Ovary (tissue), 7 donors: ENCODE measurements at regions not wholly inside any gene's neighbourhood (a gene's known extent, or its start where the extent isn't known, plus 50 kb on each side); places are given as distances from the start of the nearest gene placed in this dataset.

ENCODE experiments used
- DNase-seq, 5 donors: peaks; one replicate each; pipeline ENCODE4 v3.0.0-alpha.2; 2019 to 2020
- H3K27ac ChIP-seq, 2 donors: fragments of 200-600 bp; one replicate each; pipeline versions ENCODE4 v1.5.1 to v1.8.0; 2019 to 2022
- H3K27me3 ChIP-seq: fragments of 200-600 bp; one replicate; pipeline ENCODE4 v1.8.0; 2022
- H3K36me3 ChIP-seq: fragments of 200-600 bp; sonication (generic); one replicate; pipeline ENCODE4 v1.5.1; 2019
- H3K4me1 ChIP-seq: one replicate; pipeline ENCODE4 v1.8.1; 2013; ENCODE audit warnings: mild to moderate bottlenecking, moderate library complexity; ENCODE audit not compliant: insufficient read depth
- H3K4me3 ChIP-seq: fragments of 200-600 bp; sonication (generic); one replicate; pipeline ENCODE4 v1.5.1; 2017
- H3K9me3 ChIP-seq, 2 donors: fragments of 200-600 bp in 1 of 2; sonication (generic) in 1 of 2; one replicate each; pipeline versions ENCODE4 v1.5.1 to v1.8.1; 2013 to 2019; ENCODE audit warnings: mild to moderate bottlenecking in 1 of 2, moderate library complexity in 1 of 2
- CTCF ChIP-seq, 3 donors: fragments of 450-650 bp in 2 of 3; fragments of 200-600 bp in 1 of 3; IDR thresholded peaks; one replicate each; pipeline versions ENCODE4 v1.5.1 to v1.8.0; 2016 to 2022; ENCODE audit warnings: antibody characterized with exemption in 3 of 3, mild to moderate bottlenecking in 1 of 3
- EP300 ChIP-seq: sonication (generic); formaldehyde crosslinking; IDR thresholded peaks from one replicate; pipeline ENCODE4 v1.6.1; 2017; ENCODE audit warnings: antibody characterized with exemption
- POLR2A ChIP-seq: fragments of 450-650 bp; IDR thresholded peaks from one replicate; pipeline ENCODE4 v1.6.1; 2017; ENCODE audit warnings: antibody characterized with exemption, mild to moderate bottlenecking, moderate library complexity
- whole genome bisulfite sequencing, 3 donors: extraction: QIAGEN DNeasy Blood & Tissue Kit in 1 of 3; methylation state at CpG; one replicate each; pipeline versions ENCODE4 v1.1.5 to v1.1.7; 2013 to 2017; 5-methylcytosine and 5-hydroxymethylcytosine counted together
- intact Hi-C, 4 donors: fragments of 100-400 bp; cut with DNase I; formaldehyde crosslinking; loops; one replicate each; pipeline versions ENCODE4 v1.11.0 to v1.15.1; 2022 to 2023
- donor health status: DM: no; HTN: no; CAD: no; lungs with moderate emphysema.
- donor health status: DM: no; HTN: no; CAD: no.
- donor health status: Bipolar disorder and iron deficiency.
- donor health status: DM: no; HTN: no; CAD: no.
- donor health status: DM: yes; HTN: yes; CAD: no.

- no peak overlapping the region for H3K4me3 ChIP-seq
- WGBS, 3 donors = 78 to 86% (median 83%) methylated on average over 6 of the region's 6 CpGs
- H3K36me3 ChIP-seq = no peaks in the 10 kb centered on the region
- no peak overlapping the region for H3K27ac ChIP-seq
- H3K27me3 ChIP-seq = no peaks in the 10 kb centered on the region
- H3K9me3 ChIP-seq = no peaks in the 10 kb centered on the region
- DNase-seq = no peak
- intact Hi-C loops = no loop called here
- TF ChIP-seq CTCF (IDR thresholded peaks at IDR 0.05) (no peak), POLR2A (no peak), EP300 (no peak)
- H3K4me1 ChIP-seq = no peaks in the 10 kb centered on the region
Measured at GRCh38 chr10:121058082-121058481, 206.9 kb downstream of the WDR11 start.

- Histone ChIP-seq H3K36me3 (no peaks in the 10 kb centered on the region), H3K9me3 (no peaks in the 10 kb centered on the region), H3K4me3 (no peak overlapping the region), H3K27ac (no peak overlapping the region), H3K27me3 (no peaks in the 10 kb centered on the region), H3K4me1 (no peaks in the 10 kb centered on the region)
- intact Hi-C loops = no loop called here
- 51 to 65% (median 58%) methylated on average over 4 of the region's 4 CpGs for WGBS, 3 donors
- DNase-seq = no peak
- TF ChIP-seq EP300 (no peak), CTCF (IDR thresholded peaks at IDR 0.05) (no peak), POLR2A (no peak)
Measured at GRCh38 chr10:121059351-121059750, 208.2 kb downstream of the WDR11 start.

GRCh38 chr10:121062115-121062514 lies 211.0 kb downstream of the WDR11 start:
- H3K27me3 ChIP-seq = no peaks in the 10 kb centered on the region
- H3K4me3 ChIP-seq = no peak overlapping the region
- no peak for TF ChIP-seq POLR2A
- WGBS, 3 donors = 86 to 94% (median 86%) methylated on average over 3 of the region's 3 CpGs
- intact Hi-C loops = no loop called here
- no peak for DNase-seq
- H3K4me1 ChIP-seq = no peaks in the 10 kb centered on the region
- no peak overlapping the region for H3K27ac ChIP-seq
- H3K36me3 ChIP-seq = no peaks in the 10 kb centered on the region
- H3K9me3 ChIP-seq = no peaks in the 10 kb centered on the region

GRCh38 chr10:121063744-121064143 lies 212.6 kb downstream of the WDR11 start:
- H3K4me1 ChIP-seq = no peaks in the 10 kb centered on the region
- DNase-seq = no peak
- TF ChIP-seq POLR2A (no peak), CTCF (IDR thresholded peaks at IDR 0.05) (no peak), EP300 (no peak)
- H3K9me3 ChIP-seq = no peaks in the 10 kb centered on the region
- H3K36me3 ChIP-seq = no peaks in the 10 kb centered on the region
- no peak overlapping the region for H3K4me3 ChIP-seq
- intact Hi-C loops = no loop called here
- 56 to 62% (median 57%) methylated on average over 8 of the region's 8 CpGs for WGBS, 3 donors
- no peaks in the 10 kb centered on the region for H3K27me3 ChIP-seq
- H3K27ac ChIP-seq = no peak overlapping the region

- Histone ChIP-seq H3K4me3 (no peak overlapping the region), H3K4me1 (no peaks in the 10 kb centered on the region), H3K27me3 (no peaks in the 10 kb centered on the region), H3K36me3 (no peaks in the 10 kb centered on the region), H3K9me3 (no peaks in the 10 kb centered on the region), H3K27ac (no peak overlapping the region)
- TF ChIP-seq EP300 (no peak), CTCF (IDR thresholded peaks at IDR 0.05) (no peak), POLR2A (no peak)
- intact Hi-C loops = no loop called here
- no peak for DNase-seq
Measured at GRCh38 chr10:121064491-121064890, 213.3 kb downstream of the WDR11 start.
